Thyroid gland (tissue), 4 donors: ENCODE measurements at regions not wholly inside any gene's neighbourhood (a gene's known extent, or its start where the extent isn't known, plus 50 kb on each side); places are given as distances from the start of the nearest gene placed in this dataset.

ENCODE experiments used
- POLR2A ChIP-seq, 2 donors: fragments of 450-650 bp; IDR thresholded peaks; one replicate each; pipeline ENCODE4 v1.6.1; 2017; ENCODE audit warnings: antibody characterized with exemption in 2 of 2, mild to moderate bottlenecking in 2 of 2, moderate library complexity in 1 of 2
- TF ChIP-seq, protein P1 (sequence below), 6 experiments: fragments of 200-600 bp in 3 of 6; fragments of 450-650 bp in 3 of 6; sonication (generic) in 3 of 6; IDR thresholded peaks; one replicate each; pipeline ENCODE4 v1.5.1; 2016 to 2019; ENCODE audit warnings: antibody characterized with exemption in 6 of 6, mild to moderate bottlenecking in 2 of 6, inconsistent platforms in 1 of 6, moderate library complexity in 1 of 6

DNA sequence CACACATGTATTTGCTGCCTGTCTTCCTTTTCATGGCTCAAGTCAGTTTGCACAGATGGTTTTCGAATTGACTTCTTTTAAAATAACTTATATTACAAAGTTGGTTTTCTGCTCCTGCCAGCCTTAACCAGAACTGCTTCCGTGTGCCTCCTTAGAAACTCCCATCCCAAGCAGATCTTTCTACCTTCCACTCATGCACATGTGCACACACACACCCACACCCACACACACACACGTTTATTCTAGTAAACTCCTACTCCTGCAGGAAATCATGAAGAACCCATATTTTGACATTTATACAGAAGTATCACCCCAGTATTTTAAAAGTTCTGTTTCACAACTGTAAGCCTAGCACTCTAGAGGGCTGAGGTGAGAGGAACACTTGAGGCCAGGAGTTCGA is 329.5 kb upstream of the SOX9 start:
- TF ChIP-seq POLR2A (IDR thresholded peaks at IDR 0.05) = no peak
- TF ChIP-seq, protein P1, sequence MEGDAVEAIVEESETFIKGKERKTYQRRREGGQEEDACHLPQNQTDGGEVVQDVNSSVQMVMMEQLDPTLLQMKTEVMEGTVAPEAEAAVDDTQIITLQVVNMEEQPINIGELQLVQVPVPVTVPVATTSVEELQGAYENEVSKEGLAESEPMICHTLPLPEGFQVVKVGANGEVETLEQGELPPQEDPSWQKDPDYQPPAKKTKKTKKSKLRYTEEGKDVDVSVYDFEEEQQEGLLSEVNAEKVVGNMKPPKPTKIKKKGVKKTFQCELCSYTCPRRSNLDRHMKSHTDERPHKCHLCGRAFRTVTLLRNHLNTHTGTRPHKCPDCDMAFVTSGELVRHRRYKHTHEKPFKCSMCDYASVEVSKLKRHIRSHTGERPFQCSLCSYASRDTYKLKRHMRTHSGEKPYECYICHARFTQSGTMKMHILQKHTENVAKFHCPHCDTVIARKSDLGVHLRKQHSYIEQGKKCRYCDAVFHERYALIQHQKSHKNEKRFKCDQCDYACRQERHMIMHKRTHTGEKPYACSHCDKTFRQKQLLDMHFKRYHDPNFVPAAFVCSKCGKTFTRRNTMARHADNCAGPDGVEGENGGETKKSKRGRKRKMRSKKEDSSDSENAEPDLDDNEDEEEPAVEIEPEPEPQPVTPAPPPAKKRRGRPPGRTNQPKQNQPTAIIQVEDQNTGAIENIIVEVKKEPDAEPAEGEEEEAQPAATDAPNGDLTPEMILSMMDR (IDR thresholded peaks at IDR 0.05) = no peak
